GM18508 (cell line): ENCODE measurements at regions not wholly inside any gene's neighbourhood (a gene's known extent, or its start where the extent isn't known, plus 50 kb on each side); places are given as distances from the start of the nearest gene placed in this dataset.

Source experiments
- ATAC-seq: cut with Tn5 transposase; IDR thresholded peaks from one replicate; pipeline ENCODE4 v1.9.1; 2021; ENCODE audit warnings: moderate number of reproducible peaks; ENCODE audit not compliant: insufficient read depth, unreplicated experiment

- no peak for ATAC-seq
Measured at GRCh38 chr1:191904991-191905390, 253.3 kb upstream of the RGS18 start.

GRCh38 chr1:191905781-191906180 lies 252.5 kb upstream of the RGS18 start:
- ATAC-seq: no peak

- no peak for ATAC-seq
Measured at GRCh38 chr1:191907121-191907520, 251.1 kb upstream of the RGS18 start.

- no peak for ATAC-seq
Measured at GRCh38 chr1:191910245-191910644, 248.0 kb upstream of the RGS18 start.

GRCh38 chr1:191912517-191912916 lies 245.7 kb upstream of the RGS18 start:
- ATAC-seq: peak; percentile 65

GRCh38 chr1:191913260-191913977 lies 244.8 kb upstream of the RGS18 start:
- no peak for ATAC-seq

GRCh38 chr1:191929383-191929782 lies 228.9 kb upstream of the RGS18 start:
- no peak for ATAC-seq

GRCh38 chr1:191943684-191944083 lies 214.6 kb upstream of the RGS18 start:
- no peak for ATAC-seq

- no peak for ATAC-seq
Measured at GRCh38 chr1:191953526-191953925, 204.7 kb upstream of the RGS18 start.

GRCh38 chr1:191959856-191960255 lies 198.4 kb upstream of the RGS18 start:
- no peak for ATAC-seq

GRCh38 chr1:191963286-191963685 lies 195.0 kb upstream of the RGS18 start:
- ATAC-seq: no peak

- no peak for ATAC-seq
Measured at GRCh38 chr1:191963781-191964455, 194.3 kb upstream of the RGS18 start.

- no peak for ATAC-seq
Measured at GRCh38 chr1:191969290-191969689, 189.0 kb upstream of the RGS18 start.

- ATAC-seq: no peak
Measured at GRCh38 chr1:191970116-191970515, 188.1 kb upstream of the RGS18 start.

- ATAC-seq: no peak
Measured at GRCh38 chr1:191971447-191971846, 186.8 kb upstream of the RGS18 start.

- ATAC-seq: no peak
Measured at GRCh38 chr1:191974004-191974403, 184.3 kb upstream of the RGS18 start.

- ATAC-seq: no peak
Measured at GRCh38 chr1:191977874-191978506, 180.3 kb upstream of the RGS18 start.

- no peak for ATAC-seq
Measured at GRCh38 chr1:191984856-191985255, 173.4 kb upstream of the RGS18 start.

GRCh38 chr1:191992118-191992517 lies 166.1 kb upstream of the RGS18 start:
- ATAC-seq: no peak

- ATAC-seq: no peak
Measured at GRCh38 chr1:191993549-191993948, 164.7 kb upstream of the RGS18 start.

GRCh38 chr1:192002063-192002462 lies 156.2 kb upstream of the RGS18 start:
- no peak for ATAC-seq
